GM12864 (cell line): ENCODE measurements at regions not wholly inside any gene's neighbourhood (a gene's known extent, or its start where the extent isn't known, plus 50 kb on each side); places are given as distances from the start of the nearest gene placed in this dataset.

Experiments
- DNase-seq: peaks from one replicate; pipeline ENCODE4 v3.0.0-alpha.2; 2011; ENCODE audit warnings: low read depth
- H3K4me3 ChIP-seq: 2 replicates; pipeline ENCODE4 v1.5.1; 2011; ENCODE audit warnings: mild to moderate bottlenecking, low read depth, low read length, control low read depth
- CTCF ChIP-seq: IDR thresholded peaks from 2 replicates; pipeline ENCODE4 v1.5.1; 2011; ENCODE audit warnings: low read depth, mild to moderate bottlenecking, moderate library complexity, low read length, control low read depth, inconsistent platforms; ENCODE audit errors: missing control alignments

GRCh38 chr5:71939452-71940230, 167.6 kb upstream of the MAP1B start:
- no peak overlapping the region for H3K4me3 ChIP-seq
- TF ChIP-seq CTCF, result no peak
- no peak for DNase-seq

- DNase-seq, result no peak
- H3K4me3 ChIP-seq, result no peak overlapping the region
- TF ChIP-seq CTCF, result no peak
These were observed 163.4 kb upstream of the MAP1B start for GRCh38 chr5:71943874-71944273.

- DNase-seq, result no peak
- no peak overlapping the region for H3K4me3 ChIP-seq
- no peak for TF ChIP-seq CTCF
These were observed 161.8 kb upstream of the MAP1B start for GRCh38 chr5:71945436-71945835.

DNA sequence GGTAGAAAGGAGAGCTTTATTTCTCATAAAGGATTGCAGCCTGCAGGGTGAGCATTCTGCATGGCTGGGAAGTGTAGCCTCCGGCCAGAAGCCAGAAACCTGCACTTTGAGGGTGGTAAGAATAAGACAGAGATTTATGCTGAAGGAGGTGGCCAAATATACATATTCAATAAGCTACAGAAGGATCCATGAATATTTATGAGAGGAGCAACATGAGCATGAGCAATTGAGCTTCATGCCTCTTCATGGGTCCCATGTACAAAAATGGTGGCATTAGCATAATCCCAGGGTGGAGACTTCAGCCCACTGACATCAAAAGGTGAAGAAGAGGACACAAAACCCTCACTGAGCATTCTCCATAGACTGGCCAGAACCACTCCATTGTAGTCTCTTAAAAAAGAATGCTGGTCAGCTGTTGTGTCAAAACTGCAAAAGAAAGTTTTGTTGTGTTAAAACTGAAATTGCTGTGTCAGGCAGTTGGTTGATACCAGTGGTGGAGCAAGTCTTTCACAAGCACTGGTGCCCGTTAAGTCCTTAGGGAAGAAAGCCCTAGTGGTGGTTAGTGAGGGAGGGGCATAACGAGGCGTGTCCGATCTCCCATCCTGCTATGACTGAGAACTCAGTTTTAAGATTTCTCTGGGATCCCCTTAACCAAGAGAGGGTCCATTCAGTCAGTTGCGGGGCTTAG, 160.8 kb upstream of the MAP1B start:
- TF ChIP-seq CTCF, result no peak
- no peak for DNase-seq

DNA sequence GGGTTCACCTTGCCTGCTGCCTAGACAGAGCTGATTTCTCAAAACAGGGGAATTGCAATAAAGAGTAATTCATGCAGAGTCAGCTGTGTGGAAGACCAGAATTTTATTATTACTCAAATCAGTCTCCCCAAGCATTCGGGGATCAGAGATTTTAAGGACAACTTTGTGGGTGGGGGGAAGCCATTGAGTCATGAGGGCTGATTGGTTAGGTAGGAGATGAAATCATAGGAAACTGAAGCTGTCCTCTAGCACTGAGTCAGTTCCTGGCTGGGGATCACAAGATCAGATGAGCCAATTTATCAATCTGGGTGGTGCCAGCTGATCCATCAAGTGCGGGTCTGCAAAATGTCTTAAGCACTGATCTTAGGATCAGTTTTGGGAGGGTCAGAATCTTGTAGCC, 159.1 kb upstream of the MAP1B start:
- H3K4me3 ChIP-seq, result no peak overlapping the region
- no peak for TF ChIP-seq CTCF
- no peak for DNase-seq

More for the DNA sequence above, 160.8 kb upstream of the MAP1B start:
- no peak overlapping the region for H3K4me3 ChIP-seq

DNA sequence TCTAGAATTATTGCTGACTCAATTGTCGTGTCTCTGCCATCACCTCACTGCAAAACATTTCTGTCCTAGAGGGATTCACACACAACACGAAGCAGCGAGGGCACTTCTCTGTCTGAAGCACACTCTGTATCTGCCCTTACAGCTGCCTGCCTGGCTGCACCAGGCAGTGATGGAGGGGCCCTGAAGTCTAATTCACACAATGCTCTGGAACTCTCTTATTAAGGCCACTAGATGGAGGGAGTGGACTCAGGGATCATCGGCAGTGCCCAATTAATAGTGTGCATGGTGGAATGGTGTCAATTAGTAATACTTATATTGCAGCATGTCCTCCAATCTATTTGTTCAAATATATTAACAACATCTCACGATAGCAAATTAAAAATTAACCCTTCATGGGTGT, 157.5 kb upstream of the MAP1B start:
- no peak for DNase-seq
- TF ChIP-seq CTCF, result no peak
- H3K4me3 ChIP-seq, result no peak overlapping the region

GRCh38 chr5:71953866-71954265, 153.4 kb upstream of the MAP1B start:
- TF ChIP-seq CTCF, result no peak
- DNase-seq, result no peak
- H3K4me3 ChIP-seq, result no peak overlapping the region
